PC-9 (cell line): ENCODE measurements at regions not wholly inside any gene's neighbourhood (a gene's known extent, or its start where the extent isn't known, plus 50 kb on each side); places are given as distances from the start of the nearest gene placed in this dataset.
"Not testable (repeated sequence)": the region's sequence is repeated elsewhere in the genome, so short reads cannot be mapped to it uniquely, and the experiment has no call there.

Experiments used
- BruUV-seq: library from RNA; stranded (reverse); fragments of 400-500 nt; replicated peaks from 2 replicates; lab custom pipeline; 2021; lab: Mats Ljungman, UMichigan
- CTCF ChIA-PET: fragments of 300-600 bp; sonication (Branson Sonifier 250); formaldehyde crosslinking; loops from one replicate; lab custom pipeline; 2022; ENCODE audit warnings: antibody characterized with exemption; lab: Charles Lee
- POLR2A ChIA-PET: fragments of 300-600 bp; sonication (Branson Sonifier 250); formaldehyde crosslinking; loops from one replicate; lab custom pipeline; 2022; ENCODE audit warnings: antibody characterized with exemption; ENCODE audit not compliant: unreplicated experiment; lab: Charles Lee
- DNase-seq, 2 experiments: peaks; one replicate each; pipeline versions ENCODE4 v3.0.0 to v3.0.0-alpha.2; 2015 to 2022; ENCODE audit warnings: mixed read lengths in 1 of 2
- H2AFZ ChIP-seq: fragments of 200-600 bp; sonication (generic); 2 replicates; pipeline ENCODE4 v1.8.1; 2017; ENCODE audit warnings: antibody characterized with exemption
- H3F3A ChIP-seq: fragments of 200-600 bp; sonication (generic); 2 replicates; pipeline ENCODE4 v1.8.1; 2017; ENCODE audit warnings: antibody characterized with exemption, mild to moderate bottlenecking, low read depth; ENCODE audit not compliant: insufficient read depth
- H3K27ac ChIP-seq: fragments of 200-600 bp; sonication (generic); 2 replicates; pipeline ENCODE4 v1.6.1; 2016; ENCODE audit warnings: mixed run types
- H3K27me3 ChIP-seq: fragments of 200-600 bp; sonication (generic); 2 replicates; pipeline ENCODE4 v1.6.1; 2016; ENCODE audit warnings: low read depth, mixed run types; ENCODE audit not compliant: insufficient read depth
- H3K36me3 ChIP-seq: fragments of 200-600 bp; sonication (generic); 2 replicates; pipeline ENCODE4 v1.6.1; 2016; ENCODE audit warnings: low read depth, mixed run types
- H3K4me1 ChIP-seq: fragments of 200-600 bp; sonication (generic); replicated peaks from 2 replicates; pipeline ENCODE4 v1.6.1; 2016; ENCODE audit warnings: mixed run types; ENCODE audit not compliant: insufficient read depth
- H3K4me2 ChIP-seq: fragments of 200-600 bp; sonication (generic); 2 replicates; pipeline ENCODE4 v1.6.1; 2017; ENCODE audit warnings: mixed run types
- H3K4me3 ChIP-seq: fragments of 200-600 bp; sonication (generic); 2 replicates; pipeline ENCODE4 v1.6.1; 2016; ENCODE audit warnings: mixed run types
- H3K79me2 ChIP-seq: fragments of 200-600 bp; sonication (generic); 2 replicates; pipeline ENCODE4 v1.6.1; 2017; ENCODE audit warnings: low read depth, mixed run types
- H3K9me2 ChIP-seq: fragments of 200-600 bp; sonication (generic); 2 replicates; pipeline ENCODE4 v1.8.1; 2017; ENCODE audit warnings: mild to moderate bottlenecking; ENCODE audit not compliant: insufficient read depth
- H3K9me3 ChIP-seq: fragments of 200-600 bp; sonication (generic); 2 replicates; pipeline ENCODE4 v1.8.1; 2016; ENCODE audit warnings: low read depth; ENCODE audit not compliant: insufficient read depth
- H4K20me1 ChIP-seq: fragments of 200-600 bp; sonication (generic); 2 replicates; pipeline ENCODE4 v1.8.1; 2017; ENCODE audit not compliant: insufficient read depth
- EZH2 ChIP-seq: fragments of 200-600 bp; sonication (generic); IDR thresholded peaks from 2 replicates; pipeline ENCODE4 v1.8.0; 2017; ENCODE audit warnings: antibody characterized with exemption, low read depth
- intact Hi-C: fragments of 100-400 bp; cut with micrococcal nuclease; formaldehyde crosslinking; loops from one replicate; pipeline ENCODE4 v1.10.0; 2022; ENCODE audit not compliant: unreplicated experiment
- TF ChIP-seq, protein P1 (sequence below): fragments of 200-600 bp; sonication (generic); conservative IDR thresholded peaks from 2 replicates; pipeline ENCODE4 v1.6.1; 2017; ENCODE audit warnings: mixed run types, antibody characterized with exemption, mild to moderate bottlenecking, moderate library complexity

DNA sequence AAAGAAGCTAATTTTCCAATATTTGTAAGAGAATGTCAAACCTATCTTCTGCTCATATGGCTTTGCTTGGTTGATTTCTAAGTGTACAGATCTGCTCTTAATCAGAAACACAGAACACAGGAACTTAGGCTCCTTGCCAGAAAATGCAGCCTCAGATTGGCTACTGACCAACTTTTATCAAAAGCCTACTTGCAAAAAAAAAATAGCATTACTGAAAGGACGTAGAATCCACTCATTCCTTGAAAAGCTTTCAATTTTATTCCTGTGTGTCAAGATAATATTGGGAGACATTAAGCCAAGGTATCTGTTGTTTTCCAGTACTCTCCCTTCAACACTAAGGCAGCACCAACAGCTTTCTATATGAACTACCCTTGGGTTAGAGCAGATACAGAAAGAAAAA lies 127.6 kb upstream of the INTU start:
- intact Hi-C loops, result no loop called here
- TF ChIP-seq EZH2, result no peak
- TF ChIP-seq, protein P1, sequence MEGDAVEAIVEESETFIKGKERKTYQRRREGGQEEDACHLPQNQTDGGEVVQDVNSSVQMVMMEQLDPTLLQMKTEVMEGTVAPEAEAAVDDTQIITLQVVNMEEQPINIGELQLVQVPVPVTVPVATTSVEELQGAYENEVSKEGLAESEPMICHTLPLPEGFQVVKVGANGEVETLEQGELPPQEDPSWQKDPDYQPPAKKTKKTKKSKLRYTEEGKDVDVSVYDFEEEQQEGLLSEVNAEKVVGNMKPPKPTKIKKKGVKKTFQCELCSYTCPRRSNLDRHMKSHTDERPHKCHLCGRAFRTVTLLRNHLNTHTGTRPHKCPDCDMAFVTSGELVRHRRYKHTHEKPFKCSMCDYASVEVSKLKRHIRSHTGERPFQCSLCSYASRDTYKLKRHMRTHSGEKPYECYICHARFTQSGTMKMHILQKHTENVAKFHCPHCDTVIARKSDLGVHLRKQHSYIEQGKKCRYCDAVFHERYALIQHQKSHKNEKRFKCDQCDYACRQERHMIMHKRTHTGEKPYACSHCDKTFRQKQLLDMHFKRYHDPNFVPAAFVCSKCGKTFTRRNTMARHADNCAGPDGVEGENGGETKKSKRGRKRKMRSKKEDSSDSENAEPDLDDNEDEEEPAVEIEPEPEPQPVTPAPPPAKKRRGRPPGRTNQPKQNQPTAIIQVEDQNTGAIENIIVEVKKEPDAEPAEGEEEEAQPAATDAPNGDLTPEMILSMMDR, result no peak
- Histone ChIP-seq H3K27me3 (no peaks in the 10 kb centered on the region), H3K9me3 (no peaks in the 10 kb centered on the region), H2AFZ (no peak overlapping the region), H3F3A (no peaks in the 10 kb centered on the region), H3K4me3 (no peak overlapping the region), H3K4me1 (no peaks in the 10 kb centered on the region), H4K20me1 (no peaks in the 10 kb centered on the region), H3K36me3 (no peaks in the 10 kb centered on the region), H3K79me2 (no peaks in the 10 kb centered on the region), H3K9me2 (peaks cover 3% of the 10 kb centered on the region; the same call in 1 of the 2 replicates), H3K27ac (no peak overlapping the region), H3K4me2 (no peak overlapping the region)
- no peak for DNase-seq
- POLR2A ChIA-PET, result no interaction called here
- BruUV-seq, result no TSS peak
- CTCF ChIA-PET, result no interaction called here

DNA sequence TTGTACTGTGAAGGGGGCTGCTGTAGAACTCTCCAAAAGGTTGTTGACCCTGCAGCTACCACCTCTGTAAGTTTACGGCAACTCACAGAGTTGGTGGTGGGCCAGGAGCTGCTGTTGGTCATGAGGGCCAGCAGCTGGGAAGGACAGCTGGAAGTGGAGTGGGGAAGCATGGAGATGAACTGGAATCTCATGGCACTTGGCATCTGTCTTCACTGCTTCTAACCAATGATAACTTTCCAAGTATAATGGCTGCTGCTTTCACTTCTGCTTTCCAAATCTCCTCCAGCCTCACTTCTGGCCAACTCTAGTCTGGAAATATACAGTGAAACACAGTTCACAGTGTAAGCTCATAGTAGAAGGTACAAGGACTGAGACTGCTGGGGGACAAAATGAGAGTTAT lies 126.5 kb upstream of the INTU start:
- intact Hi-C loops, result no loop called here
- TF ChIP-seq, protein P1, result no peak
- TF ChIP-seq EZH2, result no peak
- no peak for DNase-seq
- Histone ChIP-seq H3K9me2 (no peaks in the 10 kb centered on the region), H3F3A (no peaks in the 10 kb centered on the region), H3K9me3 (no peaks in the 10 kb centered on the region), H4K20me1 (no peaks in the 10 kb centered on the region), H3K27ac (no peak overlapping the region), H3K27me3 (no peaks in the 10 kb centered on the region), H3K4me3 (no peak overlapping the region), H3K36me3 (no peaks in the 10 kb centered on the region), H3K79me2 (no peaks in the 10 kb centered on the region), H3K4me2 (no peak overlapping the region), H2AFZ (no peak overlapping the region), H3K4me1 (no peaks in the 10 kb centered on the region)
- BruUV-seq, result no TSS peak
- POLR2A ChIA-PET, result no interaction called here
- CTCF ChIA-PET, result no interaction called here

DNA sequence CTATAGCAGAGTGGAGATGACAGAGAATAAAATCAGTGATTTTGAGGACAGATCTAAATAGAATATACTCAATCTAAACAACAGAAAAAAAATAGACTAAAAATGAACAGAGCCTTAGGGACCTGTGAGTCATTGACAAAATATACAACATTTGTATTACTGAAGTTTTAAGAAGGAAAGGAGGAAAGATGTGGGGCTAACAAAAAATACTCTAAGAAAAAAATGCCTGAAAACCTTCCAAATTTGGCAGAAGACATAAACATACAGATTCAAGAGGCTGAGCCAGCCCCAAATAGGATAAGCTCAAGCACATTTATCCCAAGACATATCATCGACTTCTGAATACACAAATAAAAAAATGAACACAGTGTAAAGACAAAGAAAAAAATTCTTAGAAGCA lies 123.6 kb upstream of the INTU start:
- Histone ChIP-seq H3K27me3 (no peaks in the 10 kb centered on the region), H3K9me2 (no peaks in the 10 kb centered on the region), H4K20me1 (no peaks in the 10 kb centered on the region), H3K4me1 (no peaks in the 10 kb centered on the region), H3K27ac (no peak overlapping the region), H2AFZ (no peak overlapping the region), H3F3A (no peaks in the 10 kb centered on the region), H3K4me2 (no peak overlapping the region), H3K36me3 (no peaks in the 10 kb centered on the region), H3K79me2 (no peaks in the 10 kb centered on the region), H3K4me3 (no peak overlapping the region), H3K9me3 (no peaks in the 10 kb centered on the region)
- TF ChIP-seq, protein P1, result no peak
- no peak for TF ChIP-seq EZH2
- POLR2A ChIA-PET, result no interaction called here
- CTCF ChIA-PET, result no interaction called here
- no peak for DNase-seq
- intact Hi-C loops, result no loop called here
- no TSS peak for BruUV-seq

DNA sequence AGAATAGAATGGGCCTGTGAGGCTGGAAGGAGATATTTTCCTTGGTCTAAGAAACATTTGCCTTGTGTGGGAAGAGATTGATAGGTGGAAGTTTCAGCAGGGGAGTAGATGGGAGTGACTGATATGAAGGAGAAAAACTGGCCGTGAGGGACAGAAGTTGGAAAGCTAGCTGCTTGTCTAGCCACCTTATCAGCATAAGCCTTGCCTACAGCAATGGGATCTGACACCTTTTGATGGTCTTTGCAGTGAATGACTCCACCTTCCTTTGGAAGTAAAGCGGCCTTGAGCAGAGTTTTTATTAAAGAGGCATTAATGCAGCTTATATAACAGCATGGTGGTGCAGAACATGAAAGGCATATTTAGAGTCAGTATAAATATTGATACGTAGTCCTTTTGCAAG lies 120.1 kb upstream of the INTU start:
- H3K27ac ChIP-seq, BruUV-seq, H3K36me3 ChIP-seq, H3K27me3 ChIP-seq, H2AFZ ChIP-seq, DNase-seq, H3K4me1 ChIP-seq, H3K9me2 ChIP-seq, H3F3A ChIP-seq, CTCF ChIA-PET, POLR2A ChIA-PET, H3K4me2 ChIP-seq, H4K20me1 ChIP-seq, H3K79me2 ChIP-seq, H3K4me3 ChIP-seq, H3K9me3 ChIP-seq: not testable (repeated sequence)
- intact Hi-C loops, result loop anchor here (10.0 kb wide), 1 partner anchor 1712 kb away; no protein-coding TSS in a partner anchor

DNA sequence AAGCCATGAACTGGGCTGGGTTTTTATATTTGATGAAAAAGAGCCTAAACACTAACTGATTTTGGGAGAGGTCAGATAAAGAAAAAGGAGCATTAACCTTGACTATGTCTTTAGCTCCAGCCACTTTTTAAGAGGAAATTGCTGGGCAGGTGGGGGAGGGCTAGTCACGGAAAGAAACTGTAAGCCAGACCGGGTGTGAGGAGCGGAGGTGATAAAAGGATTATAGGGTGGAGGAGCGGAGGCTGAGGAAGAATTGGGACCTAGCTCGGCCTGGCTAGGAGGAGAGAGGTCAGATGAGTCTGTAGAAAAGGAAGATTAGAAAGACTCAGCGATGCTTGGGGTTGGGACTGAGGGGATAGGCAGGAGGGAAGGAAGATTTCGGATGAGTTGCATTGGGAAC lies 117.5 kb upstream of the INTU start:
- H3K79me2 ChIP-seq, H3K4me2 ChIP-seq, H2AFZ ChIP-seq, POLR2A ChIA-PET, DNase-seq, H3K9me3 ChIP-seq, H3K4me1 ChIP-seq, H4K20me1 ChIP-seq, H3K4me3 ChIP-seq, H3K27ac ChIP-seq, H3K36me3 ChIP-seq, H3F3A ChIP-seq, H3K27me3 ChIP-seq, CTCF ChIA-PET, BruUV-seq, H3K9me2 ChIP-seq: not testable (repeated sequence)
- intact Hi-C loops, result loop anchor here (10.0 kb wide), 1 partner anchor 1710 kb away; no protein-coding TSS in a partner anchor
